ENCODE measurements at regions not wholly inside any gene's neighbourhood (a gene's known extent, or its start where the extent isn't known, plus 50 kb on each side); places are given as distances from the start of the nearest gene placed in this dataset.

GRCh38 chr15:38853608-38854007, 289.0 kb upstream of the RASGRP1 start:
- intact Hi-C loops (cut with micrococcal nuclease) = loop anchor here (1.0 kb wide), 1 partner anchor 36 kb away; no protein-coding TSS in a partner anchor
- no peaks in the 10 kb centered on the region for H3K36me3 ChIP-seq (ENCODE audit: control insufficient read depth in 2 of 2, extremely low read depth in 1 of 2, insufficient read depth in 2 of 2, low read length in 2 of 2)
- no peaks in the 10 kb centered on the region for H3K79me2 ChIP-seq (ENCODE audit: control insufficient read depth, insufficient read depth, low read length)
- H3K4me3 ChIP-seq (replicated peaks in 1 of 3; ENCODE audit: insufficient read depth in 1 of 3, low read depth in 1 of 3, low read length in 3 of 3) = no peak overlapping the region
- dilution Hi-C loops (cut with MboI; ENCODE audit: extremely low pct_ligation_motif_present, low sequenced_read_pairs) = no loop called here
- H3K4me2 ChIP-seq (ENCODE audit: insufficient read depth, low read length) = no peak overlapping the region
- no peaks in the 10 kb centered on the region for H3K9me3 ChIP-seq (replicated peaks; ENCODE audit: control insufficient read depth, insufficient read depth, low read length)
- no peaks in the 10 kb centered on the region for H3K27me3 ChIP-seq (ENCODE audit: control insufficient read depth in 2 of 2, insufficient read depth in 2 of 2, low read length in 2 of 2)
- BruUV-seq (replicated peaks) = no TSS peak
- POLR2A ChIA-PET = interaction anchor here (0.6 to 1.0 kb wide), 2 partner anchors 9 to 42 kb away, joined by 3 read pairs; no protein-coding TSS in a partner anchor
- FAIRE-seq (peak; percentile 48), DNase-seq (ENCODE audit: low read depth, low spot score) (no peak)
- no peaks in the 10 kb centered on the region for H4K20me1 ChIP-seq (replicated peaks; ENCODE audit: control insufficient read depth, extremely low read depth, insufficient read depth, low read length)
- peak in 1 of 2 donors; percentile 43 for TF ChIP-seq CTCF (IDR thresholded peaks at IDR 0.05; ENCODE audit: extremely low read depth in 1 of 2, insufficient read depth in 1 of 2, low read depth in 1 of 2, low read length in 2 of 2)
- no peak for TF ChIP-seq POLR2A (IDR thresholded peaks at IDR 0.05; ENCODE audit: low read depth, low read length)
- TF ChIP-seq MAX (IDR thresholded peaks at IDR 0.05; ENCODE audit: insufficient read depth, insufficient read length) = no peak
- no peak overlapping the region for H3K9ac ChIP-seq (replicated peaks; ENCODE audit: extremely low read depth, insufficient read depth, low read length)
- CTCF ChIA-PET = interaction anchor here (1.1 to 1.9 kb wide), 5 partner anchors 9 to 137 kb away, joined by 3 to 9 read pairs (median 4); no protein-coding TSS in a partner anchor
- no peaks in the 10 kb centered on the region for H3K4me1 ChIP-seq (ENCODE audit: control insufficient read depth, extremely low read depth, insufficient read depth, low read length)
- no peak overlapping the region for H3K27ac ChIP-seq (ENCODE audit: insufficient read depth, low read depth, low read length)
- no peaks in the 10 kb centered on the region for H3K9me1 ChIP-seq (replicated peaks; ENCODE audit: control insufficient read depth, extremely low read depth, insufficient read depth, low read length)
- no peak overlapping the region for H2AFZ ChIP-seq (ENCODE audit: low read depth, low read length)

GRCh38 chr15:38854506-38854905, 289.9 kb upstream of the RASGRP1 start:
- Histone ChIP-seq H3K4me1 (ENCODE audit: control insufficient read depth, extremely low read depth, insufficient read depth, low read length) (no peaks in the 10 kb centered on the region), H3K4me3 (replicated peaks in 1 of 3; ENCODE audit: insufficient read depth in 1 of 3, low read depth in 1 of 3, low read length in 3 of 3) (no peak overlapping the region), H3K9me3 (replicated peaks; ENCODE audit: control insufficient read depth, insufficient read depth, low read length) (no peaks in the 10 kb centered on the region), H3K9ac (replicated peaks; ENCODE audit: extremely low read depth, insufficient read depth, low read length) (no peak overlapping the region), H3K79me2 (ENCODE audit: control insufficient read depth, insufficient read depth, low read length) (no peaks in the 10 kb centered on the region), H3K27ac (ENCODE audit: insufficient read depth, low read depth, low read length) (no peak overlapping the region), H3K9me1 (replicated peaks; ENCODE audit: control insufficient read depth, extremely low read depth, insufficient read depth, low read length) (no peaks in the 10 kb centered on the region), H2AFZ (ENCODE audit: low read depth, low read length) (no peak overlapping the region), H3K36me3 (ENCODE audit: control insufficient read depth in 2 of 2, extremely low read depth in 1 of 2, insufficient read depth in 2 of 2, low read length in 2 of 2) (no peaks in the 10 kb centered on the region), H3K27me3 (ENCODE audit: control insufficient read depth in 2 of 2, insufficient read depth in 2 of 2, low read length in 2 of 2) (no peaks in the 10 kb centered on the region), H3K4me2 (ENCODE audit: insufficient read depth, low read length) (no peak overlapping the region), H4K20me1 (replicated peaks; ENCODE audit: control insufficient read depth, extremely low read depth, insufficient read depth, low read length) (no peaks in the 10 kb centered on the region)
- TF ChIP-seq EZH2 (IDR thresholded peaks at IDR 0.05; ENCODE audit: borderline replicate concordance, low read depth, low read length, severe bottlenecking) (no peak), FOS (IDR thresholded peaks at IDR 0.05; ENCODE audit: borderline replicate concordance, insufficient read depth, low read length) (no peak), POLR2AphosphoS5 (IDR thresholded peaks at IDR 0.05; ENCODE audit: insufficient read depth, low read depth, low read length) (no peak), GATA2 (IDR thresholded peaks at IDR 0.05; ENCODE audit: insufficient read depth, insufficient read length, low read depth, low read length) (no peak), CTCF (IDR thresholded peaks at IDR 0.05; ENCODE audit: extremely low read depth in 1 of 2, insufficient read depth in 1 of 2, low read depth in 1 of 2, low read length in 2 of 2) (no peak), MAX (IDR thresholded peaks at IDR 0.05; ENCODE audit: insufficient read depth, insufficient read length) (no peak), JUN (IDR thresholded peaks at IDR 0.05; ENCODE audit: borderline replicate concordance, insufficient read depth, insufficient read length, low read depth) (no peak), POLR2A (IDR thresholded peaks at IDR 0.05; ENCODE audit: low read depth, low read length) (no peak), MYC (IDR thresholded peaks at IDR 0.05; ENCODE audit: low read depth, low read length) (no peak)
- CTCF ChIA-PET = interaction anchor here (1.1 to 1.9 kb wide), 5 partner anchors 10 to 137 kb away, joined by 3 to 9 read pairs (median 4); no protein-coding TSS in a partner anchor
- dilution Hi-C loops (cut with MboI; ENCODE audit: extremely low pct_ligation_motif_present, low sequenced_read_pairs) = no loop called here
- DNase-seq (ENCODE audit: low read depth, low spot score) (no peak), FAIRE-seq (no peak)
- no TSS peak for BruUV-seq (replicated peaks)
- intact Hi-C loops (cut with micrococcal nuclease) = no loop called here
- POLR2A ChIA-PET = no interaction called here

Data from endothelial cell of umbilical vein (primary cell).